ENCODE measurements at regions not wholly inside any gene's neighbourhood (a gene's known extent, or its start where the extent isn't known, plus 50 kb on each side); places are given as distances from the start of the nearest gene placed in this dataset.
"Not testable (repeated sequence)": the region's sequence is repeated elsewhere in the genome, so short reads cannot be mapped to it uniquely, and the experiment has no call there.

DNA sequence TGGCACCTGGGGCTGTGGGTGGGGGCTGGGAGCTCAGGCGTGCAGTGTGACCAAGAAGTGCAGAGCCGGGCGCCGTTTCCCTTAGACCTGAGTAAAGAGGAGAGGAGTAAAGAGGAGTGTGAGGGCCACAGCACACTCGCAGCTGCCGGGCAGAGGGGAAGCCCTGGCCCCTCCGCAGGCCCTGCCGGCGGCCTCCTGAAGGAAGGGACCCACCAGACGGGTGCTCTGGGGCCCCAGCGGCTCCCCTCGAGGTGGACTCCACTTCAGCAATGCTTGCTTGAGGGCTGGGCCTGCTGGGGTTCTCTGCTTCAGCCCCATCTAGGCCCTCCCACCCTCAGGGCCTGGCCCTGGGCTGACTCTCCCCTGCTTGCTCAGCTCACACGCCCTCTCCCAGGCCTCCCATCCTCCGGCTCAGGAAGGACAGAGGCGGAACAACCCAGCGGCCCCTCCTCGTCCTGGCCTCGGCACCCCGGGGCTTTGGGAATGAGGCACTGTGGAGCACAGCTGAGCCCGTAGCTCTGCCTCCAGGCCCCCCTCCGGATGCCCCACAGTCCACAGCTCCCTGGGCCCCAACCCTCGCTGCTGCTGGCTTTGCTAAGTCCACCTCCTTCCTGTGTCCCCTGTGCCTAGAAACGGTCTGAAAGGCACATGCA lies 1198.7 kb downstream of the BRD1 start:
- no peak for DNase-seq

DNA sequence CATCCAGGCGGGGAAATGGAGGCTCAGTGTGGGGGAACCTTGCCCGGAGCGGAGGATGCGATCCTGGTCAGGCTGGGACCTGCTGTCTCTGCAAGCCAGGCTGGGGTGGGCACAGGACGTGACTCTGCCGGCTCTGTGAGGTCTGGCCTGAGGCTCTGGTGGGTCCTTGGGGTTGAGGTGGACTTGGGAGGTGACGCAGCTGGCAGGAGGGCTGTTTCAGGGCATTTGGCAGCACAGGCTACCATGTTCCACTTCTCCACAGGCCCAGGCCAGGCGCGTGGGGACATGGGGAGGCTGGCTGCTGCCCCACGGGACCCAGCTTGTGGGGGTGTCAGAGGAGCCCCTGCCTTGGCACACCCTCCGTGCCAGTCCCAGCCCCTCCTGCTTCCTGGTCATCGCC lies 1199.7 kb downstream of the BRD1 start:
- DNase-seq = no peak

DNA sequence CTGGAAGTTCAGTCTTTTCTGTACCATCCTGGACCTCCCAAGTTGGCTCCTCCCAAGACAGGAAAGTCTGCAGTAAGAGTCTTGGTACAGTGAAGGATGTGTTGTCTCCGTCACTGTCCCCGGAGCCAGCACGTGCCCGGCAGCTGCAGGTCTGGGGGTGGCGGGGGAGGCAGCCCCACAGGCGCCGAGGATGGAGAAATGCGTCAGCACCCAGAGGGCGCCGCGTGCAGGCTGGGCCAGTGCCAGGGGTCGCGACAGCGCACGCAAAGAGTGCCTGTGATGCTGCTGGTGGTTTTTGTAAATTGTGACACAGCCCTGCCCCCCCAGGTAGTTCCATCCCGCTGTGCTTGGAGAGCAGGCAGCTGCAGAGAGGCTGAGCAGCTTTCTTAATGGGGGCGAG lies 1200.5 kb downstream of the BRD1 start:
- no peak for DNase-seq

DNA sequence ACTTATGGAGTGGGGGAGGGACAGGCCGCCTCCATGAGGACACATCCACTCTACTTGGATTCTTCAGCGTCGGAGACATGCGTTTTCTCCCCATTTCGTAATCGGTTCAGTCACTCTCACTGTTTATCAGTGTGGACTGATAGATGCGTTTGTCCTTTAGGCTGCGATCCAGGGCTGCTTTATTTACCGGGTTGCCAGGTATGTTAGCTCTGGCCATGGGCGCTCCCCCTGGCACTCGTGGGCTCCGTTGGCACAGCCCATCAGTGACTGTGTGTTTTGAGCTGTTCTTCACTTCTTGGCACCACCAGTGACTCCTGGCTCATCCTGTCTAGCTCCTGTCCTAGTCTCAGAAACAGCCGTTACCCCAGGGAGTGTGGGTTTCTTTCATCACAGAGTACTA lies 1203.3 kb downstream of the BRD1 start:
- DNase-seq = no peak

DNA sequence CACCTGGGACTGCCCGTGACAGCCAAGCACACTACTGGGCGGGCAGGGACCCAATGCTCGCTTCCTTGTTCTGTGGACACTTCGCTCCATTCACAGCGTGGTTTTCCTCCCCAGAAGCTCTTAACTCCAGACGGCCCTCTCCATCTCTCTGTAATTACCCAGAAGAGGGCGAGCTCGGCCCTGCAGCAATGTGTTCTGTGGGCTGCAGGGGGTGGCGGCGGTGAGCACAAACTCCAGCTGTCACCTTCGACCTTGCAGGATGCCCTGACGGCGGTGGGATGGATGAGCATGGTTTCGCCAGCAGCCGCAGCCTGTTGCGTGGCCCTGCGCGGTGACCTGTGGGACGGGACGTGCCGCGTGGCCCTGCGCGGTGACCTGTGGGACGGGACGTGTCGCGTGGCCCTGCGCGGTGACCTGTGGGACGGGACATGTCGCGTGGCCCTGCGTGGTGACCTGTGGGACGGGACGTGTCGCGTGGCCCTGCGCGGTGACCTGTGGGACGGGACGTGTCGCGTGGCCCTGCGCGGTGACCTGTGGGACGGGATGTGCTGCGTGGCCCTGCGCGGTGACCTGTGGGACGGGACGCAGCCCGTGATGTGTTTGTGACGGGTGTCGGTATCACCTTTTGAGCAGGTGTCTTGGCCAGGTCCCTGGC lies 1204.7 kb downstream of the BRD1 start:
- DNase-seq = no peak

DNA sequence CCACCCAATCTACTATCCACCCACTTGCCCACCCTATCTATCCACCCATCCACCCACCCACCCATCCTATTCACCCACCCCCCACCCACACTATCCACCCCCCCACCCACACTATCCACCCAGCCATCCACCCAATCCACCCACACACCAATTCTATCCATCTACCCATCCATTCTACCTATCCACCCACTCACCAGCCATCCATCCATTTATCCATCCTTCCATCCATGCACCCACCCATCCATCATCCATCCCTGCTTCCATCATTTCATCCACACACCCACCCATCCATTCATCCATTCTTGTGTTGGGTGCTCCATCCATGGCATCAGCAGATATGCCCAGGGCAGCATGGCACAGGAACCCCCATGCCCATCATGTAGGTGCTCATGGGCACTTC lies 1206.6 kb downstream of the BRD1 start:
- DNase-seq = no peak

DNA sequence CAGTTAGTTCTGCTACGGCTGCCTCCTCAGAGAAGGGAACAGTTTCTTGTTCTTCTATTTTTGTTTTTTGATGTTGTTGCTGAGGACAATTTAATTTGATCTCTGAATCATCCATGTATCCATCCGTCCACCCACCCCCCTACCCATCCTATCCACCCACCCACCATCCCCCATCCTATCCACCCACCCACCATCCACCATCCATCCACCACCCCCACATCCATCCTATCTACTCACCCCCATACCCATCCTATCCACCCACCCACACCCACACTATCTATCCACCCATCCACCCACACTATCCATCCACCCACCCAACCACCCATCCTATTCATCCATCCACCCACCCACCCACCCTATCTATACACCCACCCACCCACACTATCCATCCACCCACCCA lies 1207.2 kb downstream of the BRD1 start:
- DNase-seq = not testable (repeated sequence)

DNA sequence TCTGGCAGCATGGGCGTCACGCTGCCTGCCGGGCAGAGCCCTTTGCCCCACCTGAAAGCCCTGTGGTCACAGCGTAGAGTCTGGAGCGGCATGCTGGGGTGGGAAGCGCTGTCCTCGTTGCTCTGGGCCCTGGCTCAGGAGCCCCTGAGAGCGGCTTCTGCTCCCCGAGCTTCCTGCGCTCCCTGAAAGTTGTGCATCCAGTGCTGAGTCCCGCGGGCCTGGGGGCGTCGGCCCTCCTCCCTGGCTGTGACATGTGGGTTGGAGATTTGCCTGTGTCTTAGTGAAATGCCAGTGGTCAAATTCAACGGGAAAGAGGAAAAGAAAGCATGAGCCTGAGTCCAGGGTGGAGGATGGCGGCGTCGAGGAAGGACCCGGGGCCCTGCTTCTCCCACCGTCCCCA lies 1208.0 kb downstream of the BRD1 start:
- DNase-seq = no peak

DNA sequence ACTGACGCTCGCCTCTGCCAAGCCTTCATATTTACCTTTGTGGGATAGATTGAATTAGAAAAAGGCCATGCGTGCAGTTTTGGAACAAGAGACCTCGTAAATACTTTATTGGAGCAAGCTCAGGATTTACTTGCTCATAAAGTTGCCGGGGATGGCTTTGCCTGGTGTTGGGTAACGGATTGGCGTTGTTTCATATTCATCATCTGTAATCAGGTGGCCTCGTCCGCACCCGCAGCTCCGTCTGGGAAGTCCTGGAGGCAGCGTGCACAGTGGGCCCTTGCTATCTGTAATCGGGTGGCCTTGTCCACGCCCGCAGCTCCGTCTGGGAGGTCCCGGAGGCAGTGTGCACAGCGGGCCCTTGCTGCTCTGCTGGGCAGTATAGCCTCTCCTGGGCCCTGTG lies 1209.3 kb downstream of the BRD1 start:
- DNase-seq = no peak

DNA sequence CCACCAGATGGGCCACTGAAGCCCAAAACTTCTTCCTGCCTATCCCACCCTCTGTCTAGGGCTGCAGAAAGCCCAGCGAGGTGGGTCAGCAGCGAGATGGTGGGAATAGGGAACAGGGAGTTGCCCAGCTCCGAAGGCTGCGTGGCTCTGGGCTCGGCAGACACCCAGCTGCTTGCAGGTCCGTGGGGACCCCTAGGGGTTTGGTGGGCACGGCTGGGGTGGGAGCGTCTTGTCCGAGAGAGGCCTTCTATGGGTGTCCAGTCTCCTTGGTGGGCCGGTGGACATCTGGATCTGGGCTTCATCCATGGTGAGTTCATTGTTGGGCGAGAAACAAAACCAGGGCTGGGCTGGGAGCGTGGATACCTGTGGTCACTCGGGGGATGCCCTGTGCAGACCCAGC lies 1211.0 kb downstream of the BRD1 start:
- no peak for DNase-seq

DNA sequence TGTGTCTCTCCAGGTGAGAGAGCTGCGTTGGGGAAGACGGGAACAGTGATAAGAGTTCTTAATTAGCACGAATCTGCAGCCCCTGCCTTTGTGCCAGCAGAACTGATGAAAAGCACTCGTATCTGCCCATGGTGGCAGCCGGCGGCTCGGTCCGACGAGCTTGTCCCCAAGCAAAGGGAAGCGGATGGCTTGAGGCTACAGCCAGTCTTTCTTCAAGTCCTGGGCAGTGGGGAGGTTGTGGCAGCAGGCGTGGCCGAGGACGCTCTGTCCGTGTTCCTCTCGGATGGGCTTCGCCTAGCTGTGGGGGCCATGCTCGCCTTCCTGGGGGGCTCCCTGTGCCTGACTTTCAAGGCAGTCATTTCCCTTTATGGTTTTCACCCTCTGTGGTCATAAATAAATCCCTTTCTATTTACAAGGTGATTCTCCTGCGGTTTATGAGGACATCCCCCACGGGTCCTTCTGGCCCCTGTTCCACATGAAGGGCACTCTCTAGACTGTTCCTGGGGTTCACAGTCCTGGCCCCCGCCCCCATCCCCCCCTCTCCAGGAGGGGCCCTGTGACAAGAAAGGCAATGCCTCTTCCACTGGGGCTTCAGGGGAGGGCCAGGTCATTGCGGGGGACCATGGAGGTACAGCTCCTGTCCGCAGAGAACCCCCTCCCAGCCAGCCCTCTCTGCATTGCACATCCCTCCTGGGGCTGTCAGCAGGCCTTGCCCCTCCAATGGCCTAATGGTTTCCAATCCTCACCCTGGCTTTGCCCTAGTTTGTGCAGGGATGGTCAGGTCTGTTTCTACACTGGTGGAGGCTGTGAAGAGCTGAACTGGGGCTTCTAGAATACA lies 1212.3 kb downstream of the BRD1 start:
- no peak for DNase-seq

DNA sequence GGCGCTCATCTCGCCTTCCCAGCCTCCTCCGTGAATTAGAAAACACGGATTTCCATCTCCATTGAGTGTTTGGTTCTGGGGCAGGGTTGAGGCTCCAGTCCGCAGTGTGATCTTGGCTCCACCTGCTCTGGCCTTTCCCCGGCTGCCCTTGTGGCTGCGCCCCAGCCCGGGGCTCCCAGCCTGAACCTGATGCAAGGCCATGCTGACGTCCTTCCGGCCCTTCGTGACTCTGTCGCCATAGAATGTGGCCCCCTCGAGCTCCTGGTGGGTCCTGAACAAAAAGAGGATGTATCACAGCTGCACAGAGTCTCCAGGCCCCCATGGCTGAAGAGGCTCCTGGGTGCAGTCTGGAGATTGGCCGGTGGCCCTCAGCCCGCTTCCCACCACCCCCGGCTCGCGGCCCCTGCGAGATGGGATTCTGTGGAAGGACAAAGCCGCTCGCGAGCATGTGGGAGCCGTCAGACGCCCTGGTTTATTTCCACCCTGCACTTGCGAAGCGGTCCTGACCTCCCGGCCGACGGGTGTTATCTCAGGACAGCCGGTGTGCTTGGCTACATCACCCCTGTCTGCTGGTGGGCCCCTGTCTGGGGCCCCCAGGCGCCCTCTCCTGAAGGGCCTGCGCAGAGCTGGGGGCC lies 1214.0 kb downstream of the BRD1 start:
- no peak for DNase-seq

DNA sequence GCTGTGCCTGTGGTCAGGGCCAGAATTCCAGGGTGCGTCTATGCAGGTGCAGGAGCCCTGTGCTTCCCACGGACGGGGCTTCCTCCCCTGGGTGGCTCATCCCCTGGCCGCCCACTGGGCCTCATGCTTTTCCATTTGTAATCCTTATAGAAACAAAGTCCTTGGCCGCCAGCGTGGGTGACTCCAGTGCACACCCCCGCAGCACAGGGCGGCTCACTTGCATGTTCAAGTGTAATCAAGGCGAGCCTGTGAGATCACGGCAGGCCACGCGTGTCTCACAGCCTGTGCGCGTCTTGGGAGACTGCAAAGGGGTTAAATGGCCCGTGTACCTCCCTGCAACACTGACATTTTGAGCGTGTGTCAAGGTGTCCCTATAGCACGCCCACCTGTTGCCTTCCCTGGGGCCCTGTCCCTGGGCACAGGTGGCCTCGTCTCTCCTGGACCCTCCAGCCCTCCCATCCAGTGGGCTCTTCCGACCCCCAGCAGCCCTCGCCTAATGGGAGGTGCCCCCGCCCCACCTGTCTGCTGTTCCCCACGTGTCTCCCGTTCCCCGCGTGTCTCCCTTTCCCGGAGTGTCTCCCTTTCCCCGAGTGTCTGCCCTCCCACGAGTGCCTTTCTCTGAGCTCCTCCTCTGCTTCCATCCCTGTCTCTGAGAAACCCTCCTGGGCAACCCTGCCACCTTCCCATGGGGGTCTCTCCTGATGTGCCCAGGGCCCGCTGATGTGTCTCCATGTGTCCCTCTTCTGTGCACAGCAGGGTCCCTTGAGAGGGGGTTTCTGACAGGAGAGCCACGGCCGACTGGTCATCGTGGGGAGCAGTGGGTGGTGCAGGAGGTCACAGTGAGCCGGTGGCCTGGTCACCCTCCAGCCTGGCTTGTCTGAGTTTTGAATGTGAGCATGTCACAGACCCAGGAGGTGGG lies 1215.3 kb downstream of the BRD1 start:
- DNase-seq = no peak

DNA sequence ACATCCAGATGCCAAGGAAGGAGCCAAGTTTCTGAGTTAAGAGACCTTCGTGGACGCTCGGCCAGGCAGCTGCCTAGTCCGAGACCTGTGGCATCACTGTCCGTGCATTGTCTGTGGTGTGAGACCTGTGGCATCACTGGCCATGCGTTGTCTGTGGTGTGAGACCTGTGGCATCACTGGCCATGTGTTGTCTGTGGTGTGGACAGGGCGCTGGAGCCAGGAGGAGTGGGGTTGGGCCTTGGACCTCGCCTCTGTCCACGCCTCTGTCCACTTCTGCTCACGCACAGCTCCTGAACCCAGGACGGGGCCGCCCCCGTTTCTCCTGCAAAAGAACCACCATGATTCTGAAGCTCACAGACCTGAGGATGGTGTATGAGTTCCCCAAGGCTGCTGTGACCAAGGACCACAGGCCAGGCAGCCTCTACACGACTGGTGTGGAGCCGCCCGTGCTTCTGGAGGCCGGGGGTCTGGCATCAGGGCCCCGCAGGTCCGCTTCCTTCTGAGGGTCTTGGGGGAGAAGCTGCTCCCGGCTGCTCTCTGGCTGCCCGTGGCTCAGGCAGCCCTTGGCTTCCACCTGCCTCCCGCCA lies 1218.3 kb downstream of the BRD1 start:
- DNase-seq = no peak

DNA sequence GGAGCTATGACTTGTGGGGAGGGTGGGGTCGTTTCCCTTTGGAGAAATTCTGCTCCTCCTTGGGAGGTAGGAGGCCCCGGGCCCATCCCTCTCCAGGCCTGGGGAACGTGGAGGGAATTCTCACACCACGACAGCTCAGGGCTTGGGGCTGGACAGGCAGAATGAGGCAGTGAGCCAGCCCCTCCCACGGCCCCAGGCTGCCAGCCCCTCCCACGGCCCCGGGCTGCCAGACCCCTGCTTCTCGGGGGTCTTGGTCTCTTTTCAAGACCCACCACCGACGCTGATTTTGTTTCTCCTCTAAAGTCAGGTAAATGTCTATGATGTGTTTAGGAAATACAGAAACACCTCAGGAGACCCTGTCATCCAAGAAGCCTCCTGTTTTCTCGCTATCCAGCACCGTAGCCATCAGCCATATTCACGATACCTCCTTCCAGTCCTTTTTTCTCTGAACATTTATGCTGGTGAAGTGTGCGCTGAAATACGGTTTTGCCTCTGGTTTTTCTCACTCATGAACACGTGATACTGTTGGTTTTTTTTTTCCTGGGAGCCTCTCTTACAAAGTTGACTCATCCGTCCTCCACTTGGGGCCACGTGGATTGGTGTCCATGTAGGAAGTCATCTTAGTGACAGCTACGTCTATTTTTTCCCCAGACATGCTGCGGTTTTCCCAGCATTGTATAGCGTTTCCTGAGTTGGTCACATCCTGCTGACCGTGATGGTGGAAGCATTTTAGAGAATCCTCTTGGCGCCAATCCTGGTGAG lies 1219.6 kb downstream of the BRD1 start:
- no peak for DNase-seq

DNA sequence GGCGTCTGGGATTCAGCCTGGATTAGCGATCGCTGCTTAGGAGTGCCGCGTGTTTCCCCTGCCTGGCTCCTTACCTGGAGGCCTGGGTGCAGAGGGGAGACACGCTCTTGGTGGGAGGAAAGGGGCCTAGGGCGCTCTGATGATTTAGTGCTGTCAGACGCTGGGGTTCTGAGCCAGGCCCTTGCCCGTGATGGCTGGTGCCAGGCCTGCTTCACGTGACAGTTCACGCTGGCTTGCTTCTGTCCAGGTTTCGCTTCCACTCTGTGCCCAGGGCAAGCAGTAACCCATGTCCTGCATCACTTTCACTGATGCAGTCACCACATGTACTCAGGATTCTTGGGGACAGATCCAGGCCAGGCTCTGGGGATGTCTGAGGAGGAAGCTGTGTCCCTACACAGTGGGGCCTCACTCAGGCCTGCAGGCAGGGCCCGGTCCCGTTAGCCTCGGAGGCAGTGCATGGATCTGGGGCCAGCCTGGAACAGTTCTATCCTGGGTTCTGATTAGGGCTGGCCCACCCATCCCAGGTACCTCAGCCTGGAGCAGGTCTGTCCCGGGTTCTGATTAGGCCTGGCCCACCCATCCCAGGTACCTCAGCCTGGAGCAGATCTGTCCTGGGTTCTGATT lies 1220.9 kb downstream of the BRD1 start:
- DNase-seq = no peak

DNA sequence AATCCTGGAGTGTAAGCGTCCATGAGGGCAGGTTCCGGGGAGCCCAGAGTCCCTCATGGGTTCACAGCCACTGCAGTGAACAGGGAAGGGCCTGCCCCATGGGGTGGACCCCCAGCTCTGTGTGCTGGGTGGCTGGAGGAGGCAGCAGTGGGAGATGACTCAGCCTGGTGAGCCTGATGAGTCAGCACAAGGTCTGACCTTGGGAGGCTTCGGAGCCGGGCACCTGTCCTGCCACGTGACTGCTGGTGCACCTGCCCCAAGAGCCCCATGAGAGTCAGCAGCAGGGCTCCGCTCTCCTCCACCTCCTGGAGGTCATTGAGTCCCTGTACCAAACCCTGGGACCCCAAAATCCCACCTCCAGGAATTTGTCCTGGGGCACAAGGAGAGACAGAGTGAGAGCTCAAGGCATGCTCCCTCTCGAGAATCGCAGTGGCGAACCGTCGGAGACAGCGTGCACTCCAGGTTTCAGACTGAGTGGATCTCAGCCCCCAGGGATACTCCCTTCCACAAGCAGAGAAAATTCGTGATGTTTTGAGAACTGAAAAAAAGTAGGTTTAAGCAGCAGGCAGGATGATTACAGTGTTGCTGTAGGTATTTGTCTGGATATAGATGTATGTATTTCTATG lies 1221.7 kb downstream of the BRD1 start:
- no peak for DNase-seq

DNA sequence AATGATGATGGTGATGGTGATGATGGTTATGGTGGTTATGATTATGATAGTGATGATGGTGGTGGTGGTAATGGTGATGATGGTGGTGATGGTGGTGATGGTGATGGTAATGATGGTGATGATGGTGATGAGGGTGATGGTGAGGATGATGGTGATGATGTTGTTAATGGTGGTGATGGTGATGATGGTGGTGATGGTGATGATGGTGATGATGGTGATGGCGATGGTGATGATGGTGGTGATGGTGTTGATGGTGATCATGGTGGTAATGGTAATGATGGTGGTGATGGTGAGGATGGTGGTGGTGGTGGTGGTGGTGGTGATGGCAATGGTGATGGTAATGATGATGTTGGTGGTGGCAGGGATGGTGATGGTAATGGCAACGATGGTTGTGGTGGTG lies 1222.5 kb downstream of the BRD1 start:
- DNase-seq = no peak

DNA sequence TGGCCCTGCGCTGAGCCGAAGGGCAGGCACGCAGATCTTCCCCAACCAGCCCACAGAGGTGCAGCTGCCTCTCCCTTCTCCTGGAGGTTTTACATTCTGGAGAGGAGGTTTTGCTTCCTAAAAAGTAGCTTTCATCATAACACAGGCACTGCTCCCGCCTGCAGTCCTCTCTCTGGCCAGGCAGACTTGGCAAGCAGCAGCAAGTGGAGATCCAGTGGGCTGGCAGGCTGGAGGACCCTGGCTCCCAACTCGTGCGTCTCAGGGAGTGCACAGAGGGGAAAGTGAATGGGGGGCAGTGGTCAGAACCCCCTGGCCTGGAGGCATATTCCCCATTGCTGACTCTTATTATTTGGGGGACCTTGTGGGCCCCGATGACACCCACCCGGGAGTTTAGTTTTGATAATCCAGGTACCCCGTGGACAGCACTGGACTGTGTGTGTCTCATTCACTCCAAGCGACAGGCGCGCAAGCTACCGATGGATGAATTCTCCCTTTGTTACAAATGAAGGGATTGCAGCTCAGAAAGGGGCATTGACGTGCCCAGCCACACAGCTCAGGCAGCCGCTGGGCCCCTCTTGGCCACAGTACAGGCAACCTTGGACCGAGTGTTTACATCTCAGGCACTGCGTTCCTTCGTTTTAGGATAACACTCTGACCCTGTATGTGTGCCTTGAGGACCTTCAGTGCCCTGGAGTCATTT lies 1223.9 kb downstream of the BRD1 start:
- DNase-seq = no peak

All from CD4-positive, alpha-beta T cell treated with Interleukin-17A for 4 hours (primary cell).